ENCODE measurements at regions not wholly inside any gene's neighbourhood (a gene's known extent, or its start where the extent isn't known, plus 50 kb on each side); places are given as distances from the start of the nearest gene placed in this dataset.
"Not testable (repeated sequence)": the region's sequence is repeated elsewhere in the genome, so short reads cannot be mapped to it uniquely, and the experiment has no call there.

GRCh38 chr5:74404574-74405508 lies 235.7 kb downstream of the ENC1 start:
- no peak for DNase-seq (ENCODE audit: low read depth in 2 of 2)

GRCh38 chr5:74403771-74404170 lies 236.8 kb downstream of the ENC1 start:
- DNase-seq (ENCODE audit: low read depth in 2 of 2), result no peak

GRCh38 chr5:74402553-74402952 lies 238.0 kb downstream of the ENC1 start:
- no peak for DNase-seq (ENCODE audit: low read depth in 2 of 2)

- no peak for DNase-seq (ENCODE audit: low read depth in 2 of 2)
These were observed 238.6 kb downstream of the ENC1 start for GRCh38 chr5:74401946-74402320.

- DNase-seq (ENCODE audit: low read depth in 2 of 2), result no peak
These were observed 239.1 kb downstream of the ENC1 start for GRCh38 chr5:74401281-74401945.

- DNase-seq (ENCODE audit: low read depth in 2 of 2), result no peak
These were observed 240.5 kb downstream of the ENC1 start for GRCh38 chr5:74400067-74400466.

GRCh38 chr5:74396913-74397622 lies 243.5 kb downstream of the ENC1 start:
- DNase-seq (ENCODE audit: low read depth in 2 of 2), result no peak

- DNase-seq (ENCODE audit: low read depth in 2 of 2), result no peak
These were observed 245.3 kb downstream of the ENC1 start for GRCh38 chr5:74394916-74395880.

- DNase-seq (ENCODE audit: low read depth in 2 of 2), result no peak
These were observed 246.0 kb downstream of the ENC1 start for GRCh38 chr5:74394528-74394915.

GRCh38 chr5:74393943-74394342 lies 246.6 kb downstream of the ENC1 start:
- DNase-seq (ENCODE audit: low read depth in 2 of 2), result no peak

GRCh38 chr5:74392711-74393351 lies 247.7 kb downstream of the ENC1 start:
- no peak for DNase-seq (ENCODE audit: low read depth in 2 of 2)

GRCh38 chr5:74391410-74391809 lies 249.1 kb downstream of the ENC1 start:
- DNase-seq (ENCODE audit: low read depth in 2 of 2), result no peak

GRCh38 chr5:74390822-74391221 lies 249.7 kb downstream of the ENC1 start:
- no peak for DNase-seq (ENCODE audit: low read depth in 2 of 2)

- no peak for DNase-seq (ENCODE audit: low read depth in 2 of 2)
These were observed 250.3 kb downstream of the ENC1 start for GRCh38 chr5:74390306-74390637.

- no peak for DNase-seq (ENCODE audit: low read depth in 2 of 2)
These were observed 250.8 kb downstream of the ENC1 start for GRCh38 chr5:74389531-74390305.

GRCh38 chr5:74388411-74388810 lies 252.1 kb downstream of the ENC1 start:
- DNase-seq (ENCODE audit: low read depth in 2 of 2), result not testable (repeated sequence)

GRCh38 chr5:74386571-74387334 lies 253.8 kb downstream of the ENC1 start:
- DNase-seq (ENCODE audit: low read depth in 2 of 2), result no peak

- DNase-seq (ENCODE audit: low read depth in 2 of 2), result no peak
These were observed 255.7 kb downstream of the ENC1 start for GRCh38 chr5:74384851-74385250.

GRCh38 chr5:74382987-74383593 lies 257.4 kb downstream of the ENC1 start:
- DNase-seq (ENCODE audit: low read depth in 2 of 2), result no peak
